ENCODE measurements at regions not wholly inside any gene's neighbourhood (a gene's known extent, or its start where the extent isn't known, plus 50 kb on each side); places are given as distances from the start of the nearest gene placed in this dataset.

- no peak for TF ChIP-seq CTCF (IDR thresholded peaks at IDR 0.05)
- no peak for TF ChIP-seq ZFX (IDR thresholded peaks at IDR 0.05; ENCODE audit: borderline replicate concordance)
These were observed 52.9 kb upstream of the WNT7A start for GRCh38 chr3:13932578-13933295.

Data from 22Rv1 (cell line).